ENCODE measurements at regions not wholly inside any gene's neighbourhood (a gene's known extent, or its start where the extent isn't known, plus 50 kb on each side); places are given as distances from the start of the nearest gene placed in this dataset.

GRCh38 chr22:47692811-47693210, 930.4 kb downstream of the TBC1D22A start:
- Histone ChIP-seq H3K4me3 (ENCODE audit: insufficient read depth, low read depth, low read length) (no peak overlapping the region), H3K27me3 (ENCODE audit: control insufficient read depth, insufficient read depth, low read length) (no peaks in the 10 kb centered on the region), H3K36me3 (replicated peaks; ENCODE audit: control insufficient read depth, insufficient read depth, low read length) (no peaks in the 10 kb centered on the region)
- no peak for DNase-seq

GRCh38 chr22:47691152-47691895, 928.9 kb downstream of the TBC1D22A start:
- Histone ChIP-seq H3K4me3 (ENCODE audit: insufficient read depth, low read depth, low read length) (no peak overlapping the region), H3K36me3 (replicated peaks; ENCODE audit: control insufficient read depth, insufficient read depth, low read length) (no peaks in the 10 kb centered on the region), H3K27me3 (ENCODE audit: control insufficient read depth, insufficient read depth, low read length) (no peaks in the 10 kb centered on the region)
- no peak for DNase-seq

GRCh38 chr22:47690586-47690985, 928.1 kb downstream of the TBC1D22A start:
- Histone ChIP-seq H3K4me3 (ENCODE audit: insufficient read depth, low read depth, low read length) (no peak overlapping the region), H3K36me3 (replicated peaks; ENCODE audit: control insufficient read depth, insufficient read depth, low read length) (no peaks in the 10 kb centered on the region), H3K27me3 (ENCODE audit: control insufficient read depth, insufficient read depth, low read length) (no peaks in the 10 kb centered on the region)
- DNase-seq, result no peak

- DNase-seq, result no peak
- H3K4me3 ChIP-seq (ENCODE audit: insufficient read depth, low read depth, low read length), result no peak overlapping the region
- no peaks in the 10 kb centered on the region for H3K27me3 ChIP-seq (ENCODE audit: control insufficient read depth, insufficient read depth, low read length)
- H3K36me3 ChIP-seq (replicated peaks; ENCODE audit: control insufficient read depth, insufficient read depth, low read length), result no peaks in the 10 kb centered on the region
These were observed 927.7 kb downstream of the TBC1D22A start for GRCh38 chr22:47690166-47690565.

GRCh38 chr22:47687776-47688175, 925.3 kb downstream of the TBC1D22A start:
- Histone ChIP-seq H3K4me3 (ENCODE audit: insufficient read depth, low read depth, low read length) (no peak overlapping the region), H3K27me3 (ENCODE audit: control insufficient read depth, insufficient read depth, low read length) (no peaks in the 10 kb centered on the region), H3K36me3 (replicated peaks; ENCODE audit: control insufficient read depth, insufficient read depth, low read length) (no peaks in the 10 kb centered on the region)
- DNase-seq, result no peak

GRCh38 chr22:47687346-47687655, 924.9 kb downstream of the TBC1D22A start:
- no peaks in the 10 kb centered on the region for H3K27me3 ChIP-seq (ENCODE audit: control insufficient read depth, insufficient read depth, low read length)
- no peaks in the 10 kb centered on the region for H3K36me3 ChIP-seq (replicated peaks; ENCODE audit: control insufficient read depth, insufficient read depth, low read length)
- DNase-seq, result no peak

GRCh38 chr22:47686594-47687345, 924.3 kb downstream of the TBC1D22A start:
- no peak for DNase-seq
- H3K4me3 ChIP-seq (ENCODE audit: insufficient read depth, low read depth, low read length), result no peak overlapping the region

More at GRCh38 chr22:47687346-47687655, 924.9 kb downstream of the TBC1D22A start:
- no peak overlapping the region for H3K4me3 ChIP-seq (ENCODE audit: insufficient read depth, low read depth, low read length)

GRCh38 chr22:47681411-47682165, 919.1 kb downstream of the TBC1D22A start:
- no peak for DNase-seq
- no peak overlapping the region for H3K4me3 ChIP-seq (ENCODE audit: insufficient read depth, low read depth, low read length)
- no peaks in the 10 kb centered on the region for H3K36me3 ChIP-seq (replicated peaks; ENCODE audit: control insufficient read depth, insufficient read depth, low read length)
- no peaks in the 10 kb centered on the region for H3K27me3 ChIP-seq (ENCODE audit: control insufficient read depth, insufficient read depth, low read length)

More at GRCh38 chr22:47686594-47687345, 924.3 kb downstream of the TBC1D22A start:
- Histone ChIP-seq H3K36me3 (replicated peaks; ENCODE audit: control insufficient read depth, insufficient read depth, low read length) (no peaks in the 10 kb centered on the region), H3K27me3 (ENCODE audit: control insufficient read depth, insufficient read depth, low read length) (no peaks in the 10 kb centered on the region)

GRCh38 chr22:47678636-47679287, 916.3 kb downstream of the TBC1D22A start:
- H3K27me3 ChIP-seq (ENCODE audit: control insufficient read depth, insufficient read depth, low read length), result no peaks in the 10 kb centered on the region
- no peak overlapping the region for H3K4me3 ChIP-seq (ENCODE audit: insufficient read depth, low read depth, low read length)
- peak; percentile 76 for DNase-seq
- H3K36me3 ChIP-seq (replicated peaks; ENCODE audit: control insufficient read depth, insufficient read depth, low read length), result no peaks in the 10 kb centered on the region

GRCh38 chr22:47678048-47678447, 915.6 kb downstream of the TBC1D22A start:
- DNase-seq, result no peak
- Histone ChIP-seq H3K4me3 (ENCODE audit: insufficient read depth, low read depth, low read length) (no peak overlapping the region), H3K27me3 (ENCODE audit: control insufficient read depth, insufficient read depth, low read length) (no peaks in the 10 kb centered on the region), H3K36me3 (replicated peaks; ENCODE audit: control insufficient read depth, insufficient read depth, low read length) (no peaks in the 10 kb centered on the region)

GRCh38 chr22:47676685-47677084, 914.2 kb downstream of the TBC1D22A start:
- Histone ChIP-seq H3K36me3 (replicated peaks; ENCODE audit: control insufficient read depth, insufficient read depth, low read length) (no peaks in the 10 kb centered on the region), H3K4me3 (ENCODE audit: insufficient read depth, low read depth, low read length) (no peak overlapping the region)

GRCh38 chr22:47674600-47674999, 912.1 kb downstream of the TBC1D22A start:
- Histone ChIP-seq H3K36me3 (replicated peaks; ENCODE audit: control insufficient read depth, insufficient read depth, low read length) (no peaks in the 10 kb centered on the region), H3K27me3 (ENCODE audit: control insufficient read depth, insufficient read depth, low read length) (no peaks in the 10 kb centered on the region), H3K4me3 (ENCODE audit: insufficient read depth, low read depth, low read length) (no peak overlapping the region)
- no peak for DNase-seq

More at GRCh38 chr22:47676685-47677084, 914.2 kb downstream of the TBC1D22A start:
- H3K27me3 ChIP-seq (ENCODE audit: control insufficient read depth, insufficient read depth, low read length), result no peaks in the 10 kb centered on the region
- DNase-seq, result no peak

GRCh38 chr22:47673557-47673956, 911.1 kb downstream of the TBC1D22A start:
- Histone ChIP-seq H3K4me3 (ENCODE audit: insufficient read depth, low read depth, low read length) (no peak overlapping the region), H3K36me3 (replicated peaks; ENCODE audit: control insufficient read depth, insufficient read depth, low read length) (no peaks in the 10 kb centered on the region), H3K27me3 (ENCODE audit: control insufficient read depth, insufficient read depth, low read length) (no peaks in the 10 kb centered on the region)
- no peak for DNase-seq

GRCh38 chr22:47672526-47672925, 910.1 kb downstream of the TBC1D22A start:
- H3K27me3 ChIP-seq (ENCODE audit: control insufficient read depth, insufficient read depth, low read length), result no peaks in the 10 kb centered on the region
- DNase-seq, result no peak
- H3K36me3 ChIP-seq (replicated peaks; ENCODE audit: control insufficient read depth, insufficient read depth, low read length), result no peaks in the 10 kb centered on the region
- H3K4me3 ChIP-seq (ENCODE audit: insufficient read depth, low read depth, low read length), result no peak overlapping the region

All from H7 (cell line).